ENCODE measurements at regions not wholly inside any gene's neighbourhood (a gene's known extent, or its start where the extent isn't known, plus 50 kb on each side); places are given as distances from the start of the nearest gene placed in this dataset.
"Not testable (repeated sequence)": the region's sequence is repeated elsewhere in the genome, so short reads cannot be mapped to it uniquely, and the experiment has no call there.

DNA sequence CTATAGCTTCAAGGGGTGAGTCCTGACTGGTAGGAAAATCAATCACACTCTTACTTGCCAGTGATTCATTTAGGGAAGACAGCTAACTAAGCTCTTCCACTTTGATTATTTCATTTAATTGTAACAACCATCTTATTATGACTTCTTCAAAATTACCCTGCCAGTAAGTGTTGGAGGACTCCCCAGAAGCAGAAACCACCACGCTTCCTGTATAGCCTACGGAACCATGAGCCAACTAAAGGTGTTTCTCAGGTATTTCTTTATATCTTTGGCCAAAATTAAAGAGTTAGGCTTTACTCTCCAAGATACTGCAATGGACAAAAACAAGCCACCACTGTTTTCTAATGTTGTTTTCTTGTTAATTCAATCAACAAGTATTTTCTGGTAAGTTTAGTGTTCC is 61.0 kb downstream of the FOXD4L5 start:
- H3K27ac ChIP-seq; H3K36me3 ChIP-seq (replicated peaks); H3K4me3 ChIP-seq (ENCODE audit: low read depth, low read length); in situ Hi-C loops (cut with HindIII; ENCODE audit: low pct_ligation_motif_present, low sequenced_read_pairs); DNase-seq; H3K27me3 ChIP-seq (replicated peaks): not testable (repeated sequence)

DNA sequence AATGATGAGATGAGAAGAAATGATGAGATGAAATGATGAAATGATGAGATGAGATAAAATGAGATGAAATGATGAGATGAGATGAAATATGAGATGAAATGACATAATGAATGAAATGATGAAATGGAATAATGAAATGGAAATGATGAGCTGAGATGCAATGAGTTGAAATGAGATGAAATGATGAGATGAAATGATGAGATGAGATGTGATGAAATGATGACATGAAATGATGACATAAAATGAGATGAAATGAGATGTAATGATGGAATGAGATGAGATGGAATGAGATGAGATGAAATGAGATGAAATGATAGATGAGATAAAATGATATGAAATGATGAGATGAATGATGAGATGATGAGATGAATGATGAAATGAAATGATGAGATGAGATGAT is 76.2 kb downstream of the FOXD4L5 start:
- H3K27me3 ChIP-seq (replicated peaks); H3K36me3 ChIP-seq (replicated peaks); H3K4me3 ChIP-seq (ENCODE audit: low read depth, low read length); H3K27ac ChIP-seq; in situ Hi-C loops (cut with HindIII; ENCODE audit: low pct_ligation_motif_present, low sequenced_read_pairs); DNase-seq: not testable (repeated sequence)

DNA sequence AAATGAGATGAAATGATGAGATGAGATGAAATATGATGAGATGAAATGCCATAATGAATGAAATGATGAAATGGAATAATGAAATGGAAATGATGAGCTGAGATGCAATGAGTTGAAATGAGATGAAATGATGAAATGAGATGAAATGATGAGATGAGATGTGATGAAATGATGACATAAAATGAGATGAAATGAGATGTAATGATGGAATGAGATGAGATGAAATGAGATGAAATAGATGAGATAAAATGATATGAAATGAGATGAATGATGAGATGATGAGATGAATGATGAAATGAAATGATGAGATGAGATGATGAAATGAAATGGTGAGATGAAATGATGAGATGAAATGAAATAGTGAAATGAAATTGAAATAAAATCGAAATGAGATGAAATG is 77.7 kb downstream of the FOXD4L5 start:
- DNase-seq; H3K36me3 ChIP-seq (replicated peaks); H3K4me3 ChIP-seq (ENCODE audit: low read depth, low read length); in situ Hi-C loops (cut with HindIII; ENCODE audit: low pct_ligation_motif_present, low sequenced_read_pairs); H3K27ac ChIP-seq; H3K27me3 ChIP-seq (replicated peaks): not testable (repeated sequence)

DNA sequence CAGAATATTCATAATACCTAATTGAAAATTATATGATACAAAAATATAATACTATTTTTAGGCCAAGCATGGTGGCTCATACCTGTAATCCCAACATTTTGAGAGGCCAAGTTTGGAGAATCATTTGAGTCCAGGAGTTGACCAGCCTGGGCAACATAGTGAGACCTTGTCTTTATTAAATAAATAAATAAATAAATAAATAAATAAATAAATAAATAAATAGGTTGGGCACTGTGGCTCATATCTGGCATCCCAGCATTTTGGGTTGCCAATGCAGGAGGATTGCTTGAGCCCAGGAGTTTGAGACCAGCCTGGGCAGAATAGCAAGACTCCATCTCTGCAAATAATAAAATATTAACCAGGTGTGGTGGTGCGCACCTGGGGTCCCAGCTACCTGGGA is 79.2 kb downstream of the FOXD4L5 start:
- DNase-seq; H3K36me3 ChIP-seq (replicated peaks); H3K27ac ChIP-seq; H3K4me3 ChIP-seq (ENCODE audit: low read depth, low read length); in situ Hi-C loops (cut with HindIII; ENCODE audit: low pct_ligation_motif_present, low sequenced_read_pairs); H3K27me3 ChIP-seq (replicated peaks): not testable (repeated sequence)

DNA sequence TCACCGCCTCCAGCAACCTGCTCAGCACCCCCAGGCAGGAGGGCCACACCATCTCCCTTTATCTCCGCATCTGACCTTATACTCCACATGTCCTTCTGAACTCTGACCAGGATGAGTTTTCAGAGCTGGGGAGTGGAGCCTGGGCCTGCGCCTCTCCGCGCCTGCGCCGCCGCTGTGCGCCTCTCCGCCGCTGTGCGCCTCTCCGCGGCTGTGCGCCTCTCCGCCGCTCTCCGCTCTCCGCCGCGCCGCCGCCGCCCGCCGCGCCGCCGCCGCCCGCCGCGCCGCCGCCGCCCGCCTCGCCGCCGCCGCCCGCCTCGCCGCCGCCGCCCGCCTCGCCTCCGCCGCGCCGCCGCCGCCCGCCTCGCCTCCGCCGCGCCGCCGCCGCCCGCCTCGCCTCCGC is 89.2 kb downstream of the FOXD4L5 start:
- DNase-seq; H3K36me3 ChIP-seq (replicated peaks); in situ Hi-C loops (cut with HindIII; ENCODE audit: low pct_ligation_motif_present, low sequenced_read_pairs): not testable (repeated sequence)

DNA sequence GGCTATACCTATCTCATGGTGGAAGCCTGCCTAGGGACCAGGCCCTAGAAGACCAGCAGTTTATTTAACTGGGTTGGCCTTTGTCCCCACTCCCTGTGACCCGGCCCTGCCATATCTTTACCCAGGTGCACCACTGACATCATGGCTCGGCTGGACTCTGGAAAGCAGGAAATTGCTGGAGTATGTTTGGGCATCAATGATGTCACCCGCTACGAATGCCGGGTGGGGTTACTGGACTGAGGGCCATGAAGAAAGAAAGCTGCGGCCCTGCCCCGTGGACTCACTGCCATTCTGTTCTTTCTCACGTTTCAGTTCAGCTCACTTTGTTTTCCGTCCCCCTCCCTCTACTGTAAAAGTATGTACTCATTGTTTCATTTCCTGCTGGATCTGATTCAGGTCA is 129.1 kb downstream of the FOXD4L5 start:
- H3K27me3 ChIP-seq (replicated peaks); H3K27ac ChIP-seq; H3K4me3 ChIP-seq (ENCODE audit: low read depth, low read length); H3K36me3 ChIP-seq (replicated peaks); in situ Hi-C loops (cut with HindIII; ENCODE audit: low pct_ligation_motif_present, low sequenced_read_pairs): not testable (repeated sequence)
- peak; percentile 56 for DNase-seq

More for the DNA sequence above, 89.2 kb downstream of the FOXD4L5 start:
- not testable (repeated sequence) for H3K27ac ChIP-seq; H3K4me3 ChIP-seq (ENCODE audit: low read depth, low read length); H3K27me3 ChIP-seq (replicated peaks)

Measured in brain microvascular endothelial cell (primary cell).